Endothelial cell of umbilical vein (primary cell): ENCODE measurements at regions not wholly inside any gene's neighbourhood (a gene's known extent, or its start where the extent isn't known, plus 50 kb on each side); places are given as distances from the start of the nearest gene placed in this dataset.

Experiments
- CTCF ChIP-seq, 2 donors: IDR thresholded peaks; 1 replicate in 1 of 2; 2 replicates in 1 of 2; pipeline ENCODE4 v1.5.1; 2011; ENCODE audit warnings: low read length in 2 of 2, mild to moderate bottlenecking in 2 of 2, moderate library complexity in 2 of 2, control low read depth in 1 of 2, inconsistent platforms in 1 of 2, low read depth in 1 of 2; ENCODE audit not compliant: insufficient read depth in 1 of 2; ENCODE audit errors: extremely low read depth in 1 of 2
- EZH2 ChIP-seq: IDR thresholded peaks from 2 replicates; pipeline ENCODE4 v1.6.1; 2012; ENCODE audit warnings: borderline replicate concordance, low read depth, mild to moderate bottlenecking, moderate library complexity, low read length, inconsistent platforms; ENCODE audit not compliant: severe bottlenecking
- POLR2AphosphoS5 ChIP-seq: IDR thresholded peaks from 2 replicates; pipeline ENCODE4 v1.6.1; 2012; ENCODE audit warnings: low read depth, mild to moderate bottlenecking, control low read depth, low read length, moderate library complexity; ENCODE audit not compliant: insufficient read depth

GRCh38 chr13:58488251-58488650 is 856.7 kb downstream of the PCDH17 start:
- TF ChIP-seq CTCF (IDR thresholded peaks at IDR 0.05; ENCODE audit: extremely low read depth in 1 of 2, insufficient read depth in 1 of 2, low read depth in 1 of 2, low read length in 2 of 2) = no peak
- TF ChIP-seq EZH2 = no peak
- TF ChIP-seq POLR2AphosphoS5 = no peak
